DND-41 (cell line): ENCODE measurements at regions not wholly inside any gene's neighbourhood (a gene's known extent, or its start where the extent isn't known, plus 50 kb on each side); places are given as distances from the start of the nearest gene placed in this dataset.

Experiments
- CTCF ChIP-seq: IDR thresholded peaks from 2 replicates; pipeline ENCODE4 v1.5.1; 2012; ENCODE audit warnings: borderline replicate concordance, low read length, moderate library complexity, mild to moderate bottlenecking; ENCODE audit not compliant: poor library complexity, severe bottlenecking; ENCODE audit errors: extremely low read depth
- EZH2 ChIP-seq: IDR thresholded peaks from 3 replicates; pipeline ENCODE4 v1.6.1; 2012; ENCODE audit warnings: borderline replicate concordance, low read depth, mild to moderate bottlenecking, moderate library complexity, low read length, inconsistent platforms; ENCODE audit not compliant: severe bottlenecking

GRCh38 chr10:62588116-62588515 lies 213.9 kb downstream of the ZNF365 start:
- TF ChIP-seq CTCF (no peak), EZH2 (no peak)
